NCI-H2029 (cell line): ENCODE measurements at regions not wholly inside any gene's neighbourhood (a gene's known extent, or its start where the extent isn't known, plus 50 kb on each side); places are given as distances from the start of the nearest gene placed in this dataset.

Experiments used
- DNase-seq: peaks from one replicate; lab custom pipeline; 2025; lab: John Stamatoyannopoulos, UW

- no peak for DNase-seq
Measured at GRCh38 chr9:107431461-107431860, 58.1 kb downstream of the KLF4 start.

GRCh38 chr9:107430071-107430470, 59.5 kb downstream of the KLF4 start:
- DNase-seq: no peak

- DNase-seq: no peak
Measured at GRCh38 chr9:107426126-107426525, 63.4 kb downstream of the KLF4 start.

GRCh38 chr9:107425101-107426025, 64.2 kb downstream of the KLF4 start:
- DNase-seq: peak; percentile 14

- peak; percentile 48 for DNase-seq
Measured at GRCh38 chr9:107423540-107423939, 66.0 kb downstream of the KLF4 start.

GRCh38 chr9:107422189-107423185, 67.1 kb downstream of the KLF4 start:
- peak; percentile 87 for DNase-seq

- no peak for DNase-seq
Measured at GRCh38 chr9:107410420-107410819, 79.1 kb downstream of the KLF4 start.

GRCh38 chr9:107409581-107410389, 79.8 kb downstream of the KLF4 start:
- DNase-seq: no peak

GRCh38 chr9:107407675-107408074, 81.9 kb downstream of the KLF4 start:
- no peak for DNase-seq

GRCh38 chr9:107405511-107405910, 84.1 kb downstream of the KLF4 start:
- DNase-seq: no peak

GRCh38 chr9:107404736-107405135, 84.8 kb downstream of the KLF4 start:
- DNase-seq: no peak

- no peak for DNase-seq
Measured at GRCh38 chr9:107404161-107404560, 85.4 kb downstream of the KLF4 start.

GRCh38 chr9:107397076-107398044, 92.2 kb downstream of the KLF4 start:
- peak; percentile 44 for DNase-seq

GRCh38 chr9:107394264-107394663, 95.3 kb downstream of the KLF4 start:
- DNase-seq: no peak

GRCh38 chr9:107390778-107391177, 98.8 kb downstream of the KLF4 start:
- no peak for DNase-seq

GRCh38 chr9:107390279-107390678, 99.3 kb downstream of the KLF4 start:
- DNase-seq: no peak

GRCh38 chr9:107389617-107390071, 99.9 kb downstream of the KLF4 start:
- DNase-seq: no peak

- no peak for DNase-seq
Measured at GRCh38 chr9:107388890-107389289, 100.7 kb downstream of the KLF4 start.

- DNase-seq: no peak
Measured at GRCh38 chr9:107387409-107387808, 102.2 kb downstream of the KLF4 start.

- no peak for DNase-seq
Measured at GRCh38 chr9:107386396-107386795, 103.2 kb downstream of the KLF4 start.
